ENCODE measurements at regions not wholly inside any gene's neighbourhood (a gene's known extent, or its start where the extent isn't known, plus 50 kb on each side); places are given as distances from the start of the nearest gene placed in this dataset.
"Not testable (repeated sequence)": the region's sequence is repeated elsewhere in the genome, so short reads cannot be mapped to it uniquely, and the experiment has no call there.

- DNase-seq (ENCODE audit: low read depth), result no peak
Observed at GRCh38 chr6:15087186-15087589, 158.7 kb upstream of the JARID2 start.

GRCh38 chr6:15088904-15089568, 156.8 kb upstream of the JARID2 start:
- no peak for DNase-seq (ENCODE audit: low read depth)

GRCh38 chr6:15089569-15090144, 156.2 kb upstream of the JARID2 start:
- no peak for DNase-seq (ENCODE audit: low read depth)

GRCh38 chr6:15090145-15090579, 155.7 kb upstream of the JARID2 start:
- peak; percentile 22 for DNase-seq (ENCODE audit: low read depth)

GRCh38 chr6:15090745-15091384, 155.0 kb upstream of the JARID2 start:
- DNase-seq (ENCODE audit: low read depth), result no peak

GRCh38 chr6:15096894-15097837, 148.7 kb upstream of the JARID2 start:
- no peak for DNase-seq (ENCODE audit: low read depth)

GRCh38 chr6:15101130-15101529, 144.7 kb upstream of the JARID2 start:
- no peak for DNase-seq (ENCODE audit: low read depth)

GRCh38 chr6:15102241-15102640, 143.6 kb upstream of the JARID2 start:
- no peak for DNase-seq (ENCODE audit: low read depth)

- DNase-seq (ENCODE audit: low read depth), result no peak
Observed at GRCh38 chr6:15106958-15107643, 138.8 kb upstream of the JARID2 start.

GRCh38 chr6:15107644-15108382, 138.1 kb upstream of the JARID2 start:
- no peak for DNase-seq (ENCODE audit: low read depth)

GRCh38 chr6:15108383-15108715, 137.5 kb upstream of the JARID2 start:
- DNase-seq (ENCODE audit: low read depth), result no peak

GRCh38 chr6:15109338-15110090, 136.4 kb upstream of the JARID2 start:
- DNase-seq (ENCODE audit: low read depth), result no peak

GRCh38 chr6:15110726-15111354, 135.0 kb upstream of the JARID2 start:
- DNase-seq (ENCODE audit: low read depth), result no peak

- not testable (repeated sequence) for DNase-seq (ENCODE audit: low read depth)
Observed at GRCh38 chr6:15111576-15111975, 134.3 kb upstream of the JARID2 start.

GRCh38 chr6:15113587-15113986, 132.3 kb upstream of the JARID2 start:
- no peak for DNase-seq (ENCODE audit: low read depth)

- DNase-seq (ENCODE audit: low read depth), result no peak
Observed at GRCh38 chr6:15114061-15114460, 131.8 kb upstream of the JARID2 start.

- DNase-seq (ENCODE audit: low read depth), result no peak
Observed at GRCh38 chr6:15116889-15117288, 129.0 kb upstream of the JARID2 start.

GRCh38 chr6:15121443-15121842, 124.4 kb upstream of the JARID2 start:
- DNase-seq (ENCODE audit: low read depth), result no peak

- no peak for DNase-seq (ENCODE audit: low read depth)
Observed at GRCh38 chr6:15121977-15122550, 123.8 kb upstream of the JARID2 start.

GRCh38 chr6:15129887-15130286, 116.0 kb upstream of the JARID2 start:
- no peak for DNase-seq (ENCODE audit: low read depth)

Measured in EH (cell line).